ENCODE measurements at regions not wholly inside any gene's neighbourhood (a gene's known extent, or its start where the extent isn't known, plus 50 kb on each side); places are given as distances from the start of the nearest gene placed in this dataset.

DNA sequence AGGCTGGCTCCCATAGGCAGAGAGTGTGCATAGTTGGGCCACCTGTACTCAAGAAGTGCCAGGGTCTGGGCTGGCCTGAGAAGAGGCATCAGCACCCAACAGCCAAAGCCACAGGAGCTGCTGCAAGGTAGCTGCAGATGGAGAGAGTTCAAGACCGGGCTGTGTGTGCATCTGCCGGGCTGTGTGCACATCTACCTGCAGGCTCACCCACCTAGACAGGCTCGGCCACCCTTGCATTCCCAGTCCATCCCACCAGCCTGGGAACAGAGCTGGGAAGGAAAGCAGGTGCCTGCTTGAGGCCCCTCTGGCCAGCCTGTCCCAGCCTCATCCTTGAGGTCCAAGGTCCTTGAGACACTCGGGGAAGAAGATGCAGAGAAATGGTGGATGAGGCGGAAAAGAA lies 194.4 kb upstream of the AJAP1 start:
- no peak for TF ChIP-seq CTCF (IDR thresholded peaks at IDR 0.05)
- no peak for TF ChIP-seq EP300 (IDR thresholded peaks at IDR 0.05)
- TF ChIP-seq POLR2A (IDR thresholded peaks at IDR 0.05), result no peak

Data from tibial nerve (tissue), 4 donors.